WTC11 (cell line): ENCODE measurements at regions not wholly inside any gene's neighbourhood (a gene's known extent, or its start where the extent isn't known, plus 50 kb on each side); places are given as distances from the start of the nearest gene placed in this dataset.

Experiments
- ATAC-seq: fragments of 200-7000 bp; cut with Tn5 transposase; 2 replicates; pipeline ENCODE4 v1.10.0; 2021; ENCODE audit warnings: mild to moderate bottlenecking, moderate library complexity
- CTCF ChIA-PET: fragments of 300-600 bp; sonication (Branson Sonifier 250); formaldehyde crosslinking; loops from one replicate; lab custom pipeline; 2021; ENCODE audit warnings: antibody characterized with exemption; lab: Charles Lee
- POLR2A ChIA-PET: fragments of 350-600 bp; sonication (Branson Sonifier 250); formaldehyde crosslinking; loops from one replicate; lab custom pipeline; 2021; ENCODE audit warnings: antibody characterized with exemption; lab: Charles Lee
- DNase-seq: peaks from one replicate; pipeline ENCODE4 v3.0.0; 2021; ENCODE audit warnings: low spot score
- H3K27ac Mint-ChIP-seq: 2 replicates; pipeline ENCODE4 v1.8.0; 2021; ENCODE audit warnings: mixed read lengths
- H3K27me3 Mint-ChIP-seq: 2 replicates; pipeline ENCODE4 v1.8.0; 2021; ENCODE audit warnings: low read depth, mild to moderate bottlenecking, moderate library complexity, mixed read lengths
- H3K36me3 Mint-ChIP-seq: 2 replicates; pipeline ENCODE4 v1.8.0; 2021; ENCODE audit warnings: mixed read lengths
- H3K4me1 Mint-ChIP-seq: 2 replicates; pipeline ENCODE4 v1.8.0; 2022; ENCODE audit warnings: mixed read lengths
- H3K4me3 Mint-ChIP-seq: 2 replicates; pipeline ENCODE4 v1.8.0; 2021; ENCODE audit warnings: mild to moderate bottlenecking, moderate library complexity, mixed read lengths
- H3K9me3 Mint-ChIP-seq: 2 replicates; pipeline ENCODE4 v1.8.0; 2021; ENCODE audit warnings: mixed read lengths
- ATF3 ChIP-seq: sonication (generic); formaldehyde crosslinking; conservative IDR thresholded peaks from 2 replicates; pipeline ENCODE4 v1.8.1; 2022; ENCODE audit warnings: mild to moderate bottlenecking, missing genetic modification reagents
- CREM ChIP-seq: sonication (generic); formaldehyde crosslinking; IDR thresholded peaks from 2 replicates; pipeline ENCODE4 v1.8.1; 2022; ENCODE audit warnings: mild to moderate bottlenecking, missing genetic modification reagents, moderate library complexity
- ETV6 ChIP-seq: sonication (generic); formaldehyde crosslinking; IDR thresholded peaks from 2 replicates; pipeline ENCODE4 v1.8.1; 2022; ENCODE audit warnings: mild to moderate bottlenecking, missing genetic modification reagents
- FOXJ3 ChIP-seq: sonication (generic); formaldehyde crosslinking; IDR thresholded peaks from 2 replicates; pipeline ENCODE4 v1.9.0; 2021; ENCODE audit warnings: missing genetic modification reagents, mild to moderate bottlenecking, borderline replicate concordance
- FOXP1 ChIP-seq: sonication (generic); formaldehyde crosslinking; IDR thresholded peaks from 2 replicates; pipeline ENCODE4 v1.8.0; 2022; ENCODE audit warnings: missing genetic modification reagents, mild to moderate bottlenecking, moderate library complexity, borderline replicate concordance
- FOXP4 ChIP-seq: sonication (generic); formaldehyde crosslinking; IDR thresholded peaks from 2 replicates; pipeline ENCODE4 v1.8.0; 2022; ENCODE audit warnings: mild to moderate bottlenecking, missing genetic modification reagents
- GABPB1 ChIP-seq: sonication (generic); formaldehyde crosslinking; IDR thresholded peaks from 2 replicates; pipeline ENCODE4 v1.8.1; 2023; ENCODE audit warnings: mild to moderate bottlenecking, missing genetic modification reagents
- HMGA2 ChIP-seq: fragments of 250-450 bp; sonication (Bioruptor Pico); IDR thresholded peaks from 2 replicates; pipeline ENCODE4 v1.4.0; 2021; ENCODE audit warnings: mild to moderate bottlenecking, moderate library complexity
- JAZF1 ChIP-seq: fragments of 250-450 bp; sonication (Bioruptor Pico); IDR thresholded peaks from 2 replicates; pipeline ENCODE4 v1.9.0; 2021; ENCODE audit warnings: moderate library complexity, mild to moderate bottlenecking, inconsistent platforms
- NR3C1 ChIP-seq: sonication (generic); formaldehyde crosslinking; conservative IDR thresholded peaks from 2 replicates; pipeline ENCODE4 v1.8.1; 2023; ENCODE audit warnings: low read depth, mild to moderate bottlenecking, missing genetic modification reagents
- PRRX2 ChIP-seq: fragments of 250-450 bp; sonication (Bioruptor Pico); IDR thresholded peaks from 2 replicates; pipeline ENCODE4 v1.8.0; 2021; ENCODE audit warnings: mild to moderate bottlenecking
- TEAD1 ChIP-seq: sonication (generic); formaldehyde crosslinking; IDR thresholded peaks from 2 replicates; pipeline ENCODE4 v1.8.0; 2022; ENCODE audit warnings: mild to moderate bottlenecking, missing genetic modification reagents
- ZNF138 ChIP-seq: sonication (generic); formaldehyde crosslinking; conservative IDR thresholded peaks from 2 replicates; pipeline ENCODE4 v1.8.1; 2022; ENCODE audit warnings: mild to moderate bottlenecking, moderate library complexity, missing genetic modification reagents
- ZNF281 ChIP-seq: sonication (generic); formaldehyde crosslinking; IDR thresholded peaks from 2 replicates; pipeline ENCODE4 v1.8.0; 2023; ENCODE audit warnings: mild to moderate bottlenecking, missing genetic modification reagents
- ZNF396 ChIP-seq: fragments of 250-450 bp; sonication (Bioruptor Pico); IDR thresholded peaks from 2 replicates; pipeline ENCODE4 v1.8.0; 2021; ENCODE audit warnings: mild to moderate bottlenecking, moderate library complexity, borderline replicate concordance
- ZNF532 ChIP-seq: fragments of 250-450 bp; sonication (Bioruptor Pico); IDR thresholded peaks from 2 replicates; pipeline ENCODE4 v1.9.0; 2021; ENCODE audit warnings: mild to moderate bottlenecking, borderline replicate concordance

- no peak for DNase-seq
- Mint-ChIP-seq H3K36me3 (no peaks in the 10 kb centered on the region), H3K9me3 (peaks cover 6% of the 10 kb centered on the region; the same call in 1 of the 2 replicates), H3K4me3 (no peak overlapping the region), H3K4me1 (peaks cover 11% of the 10 kb centered on the region), H3K27me3 (no peaks in the 10 kb centered on the region), H3K27ac (no peak overlapping the region)
- TF ChIP-seq FOXP4 (CRISPR knock-in tag) (no peak), NR3C1 (CRISPR knock-in tag) (no peak), GABPB1 (CRISPR knock-in tag) (no peak)
- ChIA-PET POLR2A (no interaction called here), CTCF (no interaction called here)
- no peak for ATAC-seq
These were observed 1633.3 kb upstream of the LRRTM3 start for GRCh38 chr10:65292551-65292950.

- Mint-ChIP-seq H3K27me3 (no peaks in the 10 kb centered on the region), H3K27ac (peak overlapping the region; percentile 1; the same call in 1 of the 2 replicates), H3K9me3 (peaks cover 6% of the 10 kb centered on the region; the same call in 1 of the 2 replicates), H3K4me3 (no peak overlapping the region), H3K4me1 (peaks cover 11% of the 10 kb centered on the region), H3K36me3 (no peaks in the 10 kb centered on the region)
- ATAC-seq: peak; percentile 24; the same call in 1 of the 2 replicates
- ChIA-PET POLR2A (no interaction called here), CTCF (no interaction called here)
- no peak for DNase-seq
- TF ChIP-seq JAZF1 (CRISPR knock-in tag): no peak
These were observed 1631.5 kb upstream of the LRRTM3 start for GRCh38 chr10:65294329-65294728.

- CTCF ChIA-PET: no interaction called here
- H3K9me3 Mint-ChIP-seq: no peaks in the 10 kb centered on the region
- no peaks in the 10 kb centered on the region for H3K36me3 Mint-ChIP-seq
- POLR2A ChIA-PET: no interaction called here
- no peak for TF ChIP-seq NR3C1 (CRISPR knock-in tag)
- no peaks in the 10 kb centered on the region for H3K27me3 Mint-ChIP-seq
- ATAC-seq: no peak
- no peak for DNase-seq
- no peak overlapping the region for H3K4me3 Mint-ChIP-seq
- H3K4me1 Mint-ChIP-seq: no peaks in the 10 kb centered on the region
- H3K27ac Mint-ChIP-seq: no peak overlapping the region
These were observed 1624.7 kb upstream of the LRRTM3 start for GRCh38 chr10:65301181-65301580.

GRCh38 chr10:65306201-65306600, 1619.6 kb upstream of the LRRTM3 start:
- POLR2A ChIA-PET: no interaction called here

GRCh38 chr10:65312876-65313275, 1613.0 kb upstream of the LRRTM3 start:
- peaks cover 3% of the 10 kb centered on the region; the same call in 1 of the 2 replicates for H3K36me3 Mint-ChIP-seq
- POLR2A ChIA-PET: no interaction called here
- no peak overlapping the region for H3K27ac Mint-ChIP-seq
- no peak for TF ChIP-seq CREM (CRISPR knock-in tag)
- no peak for TF ChIP-seq PRRX2 (CRISPR knock-in tag)
- no peak for TF ChIP-seq HMGA2
- TF ChIP-seq ZNF532 (CRISPR knock-in tag): no peak
- no peak for TF ChIP-seq ETV6 (CRISPR knock-in tag)
- no peak for TF ChIP-seq ATF3
- TF ChIP-seq ZNF396 (CRISPR knock-in tag): no peak
- TF ChIP-seq FOXJ3 (CRISPR knock-in tag): no peak

More at GRCh38 chr10:65306201-65306600, 1619.6 kb upstream of the LRRTM3 start:
- Mint-ChIP-seq H3K4me3 (no peak overlapping the region), H3K27ac (no peak overlapping the region), H3K36me3 (no peaks in the 10 kb centered on the region), H3K9me3 (no peaks in the 10 kb centered on the region), H3K4me1 (no peaks in the 10 kb centered on the region)
- CTCF ChIA-PET: no interaction called here
- no peak for DNase-seq
- TF ChIP-seq ZNF281 (CRISPR knock-in tag) (no peak), ZNF138 (no peak), FOXP1 (CRISPR knock-in tag) (no peak), TEAD1 (CRISPR knock-in tag) (no peak)
- TF ChIP-seq, all 79 proteins: peak for 0
- ATAC-seq: no peak
- no peaks in the 10 kb centered on the region; the same call in 1 of the 2 replicates for H3K27me3 Mint-ChIP-seq

More at GRCh38 chr10:65312876-65313275, 1613.0 kb upstream of the LRRTM3 start:
- Mint-ChIP-seq H3K9me3 (peaks cover 4% of the 10 kb centered on the region), H3K4me3 (no peak overlapping the region), H3K27me3 (no peaks in the 10 kb centered on the region; the same call in 1 of the 2 replicates), H3K4me1 (peaks cover 11% of the 10 kb centered on the region)
- ATAC-seq (no peak), DNase-seq (no peak)
- CTCF ChIA-PET: no interaction called here
